Body of pancreas (tissue), 4 donors: ENCODE measurements at regions not wholly inside any gene's neighbourhood (a gene's known extent, or its start where the extent isn't known, plus 50 kb on each side); places are given as distances from the start of the nearest gene placed in this dataset.
"Not testable (repeated sequence)": the region's sequence is repeated elsewhere in the genome, so short reads cannot be mapped to it uniquely, and the experiment has no call there.

Experiments
- CTCF ChIP-seq, 7 experiments: fragments of 450-650 bp in 4 of 7; fragments of 200-600 bp in 3 of 7; sonication (generic) in 3 of 7; IDR thresholded peaks; one replicate each; pipeline ENCODE4 v1.5.1; 2016 to 2019; ENCODE audit warnings: antibody characterized with exemption in 7 of 7
- POLR2A ChIP-seq, 3 donors: fragments of 450-650 bp; IDR thresholded peaks; one replicate each; pipeline ENCODE4 v1.6.1; 2016; ENCODE audit warnings: antibody characterized with exemption in 3 of 3, mild to moderate bottlenecking in 2 of 3

GRCh38 chr7:84848974-84849372, 337.9 kb downstream of the SEMA3D start:
- not testable (repeated sequence) for TF ChIP-seq CTCF, POLR2A (IDR thresholded peaks at IDR 0.05)
